ENCODE measurements at regions not wholly inside any gene's neighbourhood (a gene's known extent, or its start where the extent isn't known, plus 50 kb on each side); places are given as distances from the start of the nearest gene placed in this dataset.

- Histone ChIP-seq H3K4me3 (ENCODE audit: insufficient read depth, low read depth, low read length) (no peak overlapping the region), H3K9me3 (ENCODE audit: control insufficient read depth, low read length) (no peaks in the 10 kb centered on the region), H3K4me1 (ENCODE audit: control insufficient read depth, insufficient read depth, low read length) (no peaks in the 10 kb centered on the region), H3K27ac (ENCODE audit: insufficient read depth, low read depth, low read length, poor library complexity, severe bottlenecking) (no peak overlapping the region), H3K27me3 (ENCODE audit: control insufficient read depth, insufficient read depth, low read length, poor library complexity, severe bottlenecking) (no peaks in the 10 kb centered on the region), H3K36me3 (ENCODE audit: control insufficient read depth, insufficient read depth, low read length) (no peaks in the 10 kb centered on the region)
- WGBS, 2 experiments: 47 to 52% methylated on average over 1 of the region's 1 CpG
Observed at GRCh38 chr14:45434221-45434620, 181.2 kb upstream of the MIS18BP1 start.

DNA sequence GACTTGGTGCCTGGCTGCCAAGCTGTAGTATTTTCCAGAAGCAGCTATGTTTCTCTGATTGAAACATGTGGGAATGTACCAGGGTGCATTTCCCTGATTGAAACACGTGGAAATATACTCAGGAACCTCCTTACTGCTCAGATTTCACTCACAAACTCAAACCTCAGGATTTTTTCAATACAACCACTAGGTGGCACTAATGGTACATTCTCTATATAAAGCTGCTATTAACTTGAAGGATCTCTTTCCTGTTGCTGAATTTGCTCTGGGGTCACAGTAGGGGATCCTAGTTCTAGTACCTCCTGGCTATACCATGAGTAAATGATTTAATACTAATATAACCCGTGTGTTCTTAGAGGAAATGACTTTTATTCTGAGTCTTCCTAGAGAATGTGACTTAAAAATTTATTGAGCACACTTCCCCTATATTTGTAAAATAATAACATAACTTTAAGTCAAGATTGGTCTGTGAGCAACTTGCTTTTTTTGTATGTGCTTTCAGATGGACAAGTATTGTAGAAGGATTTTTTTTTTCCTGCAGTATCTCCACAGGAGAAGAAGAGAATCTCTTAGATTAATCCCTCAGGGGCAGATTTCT, 173.8 kb upstream of the MIS18BP1 start:
- Histone ChIP-seq H3K27ac (ENCODE audit: insufficient read depth, low read depth, low read length, poor library complexity, severe bottlenecking) (no peak overlapping the region), H3K4me1 (ENCODE audit: control insufficient read depth, insufficient read depth, low read length) (no peaks in the 10 kb centered on the region), H3K36me3 (ENCODE audit: control insufficient read depth, insufficient read depth, low read length) (no peaks in the 10 kb centered on the region), H3K27me3 (ENCODE audit: control insufficient read depth, insufficient read depth, low read length, poor library complexity, severe bottlenecking) (no peaks in the 10 kb centered on the region), H3K4me3 (ENCODE audit: insufficient read depth, low read depth, low read length) (no peak overlapping the region), H3K9me3 (ENCODE audit: control insufficient read depth, low read length) (no peaks in the 10 kb centered on the region)
- WGBS, 2 experiments: 0% methylated on average over 1 of the region's 2 CpGs

DNA sequence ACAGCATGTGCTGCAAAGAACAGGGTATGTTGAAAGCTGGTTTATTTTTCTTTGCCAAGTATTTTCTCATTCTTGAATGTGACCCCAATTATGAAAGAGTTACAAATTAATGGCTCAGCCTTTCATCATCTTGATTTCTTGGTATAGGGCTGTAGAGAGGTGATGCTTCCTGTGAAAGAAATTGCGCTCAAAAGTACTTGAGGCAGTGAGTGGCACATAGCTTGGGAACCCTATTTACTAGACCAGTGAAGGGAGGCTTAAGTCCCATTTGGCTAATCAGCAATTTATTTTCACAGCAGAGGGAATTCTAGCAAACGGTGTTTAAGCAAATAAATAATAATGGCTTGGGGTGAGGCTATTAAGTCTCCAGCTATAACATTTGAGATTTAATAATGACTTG, 153.9 kb upstream of the MIS18BP1 start:
- Histone ChIP-seq H3K27ac (ENCODE audit: insufficient read depth, low read depth, low read length, poor library complexity, severe bottlenecking) (no peak overlapping the region), H3K36me3 (ENCODE audit: control insufficient read depth, insufficient read depth, low read length) (no peaks in the 10 kb centered on the region), H3K4me1 (ENCODE audit: control insufficient read depth, insufficient read depth, low read length) (no peaks in the 10 kb centered on the region), H3K27me3 (ENCODE audit: control insufficient read depth, insufficient read depth, low read length, poor library complexity, severe bottlenecking) (no peaks in the 10 kb centered on the region), H3K9me3 (ENCODE audit: control insufficient read depth, low read length) (no peaks in the 10 kb centered on the region), H3K4me3 (ENCODE audit: insufficient read depth, low read depth, low read length) (no peak overlapping the region)
- 81 to 100% methylated on average over 1 to 2 of the region's 2 CpGs for WGBS, 2 experiments

DNA sequence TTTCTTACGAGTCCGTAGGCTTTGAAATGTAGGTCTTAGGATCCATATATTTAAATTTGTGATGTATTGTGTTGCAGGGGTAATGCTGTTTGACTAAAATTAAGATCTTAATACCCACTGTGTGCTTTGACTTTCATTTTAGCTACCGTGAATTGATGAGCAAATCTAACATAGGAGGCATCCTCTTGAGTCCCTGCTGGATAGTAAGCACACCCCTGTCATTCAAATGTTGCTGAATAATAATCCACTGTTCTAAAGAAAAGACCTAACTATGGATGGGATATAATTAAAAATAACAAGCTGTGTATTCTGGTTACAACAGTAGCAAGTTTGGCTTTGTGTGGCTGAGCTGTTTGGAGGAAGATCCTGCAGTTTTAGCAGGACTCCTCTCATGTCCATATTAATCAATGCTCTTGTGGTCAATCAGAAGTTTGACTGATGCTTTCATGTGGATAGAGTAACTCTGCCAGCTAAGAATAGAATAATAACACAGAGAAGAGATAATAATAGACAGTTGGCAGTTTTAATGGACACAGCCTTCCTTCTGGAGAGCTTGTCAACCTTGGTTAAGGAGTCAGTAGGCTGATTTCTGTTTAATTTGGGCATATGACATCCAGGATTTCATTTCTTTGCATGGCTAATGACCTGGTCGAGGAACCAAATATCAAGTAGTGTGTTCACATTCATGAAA, 148.1 kb upstream of the MIS18BP1 start:
- Histone ChIP-seq H3K4me3 (ENCODE audit: insufficient read depth, low read depth, low read length) (no peak overlapping the region), H3K4me1 (ENCODE audit: control insufficient read depth, insufficient read depth, low read length) (no peaks in the 10 kb centered on the region), H3K9me3 (ENCODE audit: control insufficient read depth, low read length) (no peaks in the 10 kb centered on the region), H3K27me3 (ENCODE audit: control insufficient read depth, insufficient read depth, low read length, poor library complexity, severe bottlenecking) (no peaks in the 10 kb centered on the region), H3K27ac (ENCODE audit: insufficient read depth, low read depth, low read length, poor library complexity, severe bottlenecking) (no peak overlapping the region), H3K36me3 (ENCODE audit: control insufficient read depth, insufficient read depth, low read length) (no peaks in the 10 kb centered on the region)
- 29 to 36% methylated on average over 4 of the region's 4 CpGs for WGBS, 2 experiments

DNA sequence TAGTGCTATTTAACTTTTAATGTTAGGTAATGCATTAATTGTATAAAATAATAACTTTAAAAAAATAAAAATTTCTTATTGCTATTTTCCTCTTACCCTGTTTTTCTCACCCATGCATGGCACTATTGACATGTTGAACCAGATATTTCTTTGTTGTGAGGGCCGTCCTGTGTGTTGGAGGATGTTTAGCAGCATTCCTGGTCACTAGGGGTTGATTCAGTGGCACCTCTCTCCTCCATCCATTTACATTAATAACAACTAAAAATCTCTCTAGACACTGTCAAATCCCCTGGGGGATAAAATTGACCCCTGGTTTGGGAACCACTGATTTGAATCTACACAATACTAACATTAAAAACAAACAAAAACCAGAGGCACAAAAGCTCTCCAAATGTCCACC, 147.5 kb upstream of the MIS18BP1 start:
- H3K4me1 ChIP-seq (ENCODE audit: control insufficient read depth, insufficient read depth, low read length): no peaks in the 10 kb centered on the region
- no peak overlapping the region for H3K4me3 ChIP-seq (ENCODE audit: insufficient read depth, low read depth, low read length)
- no peaks in the 10 kb centered on the region for H3K36me3 ChIP-seq (ENCODE audit: control insufficient read depth, insufficient read depth, low read length)
- H3K27ac ChIP-seq (ENCODE audit: insufficient read depth, low read depth, low read length, poor library complexity, severe bottlenecking): no peak overlapping the region
- no peaks in the 10 kb centered on the region for H3K9me3 ChIP-seq (ENCODE audit: control insufficient read depth, low read length)
- 60% methylated on average over 1 of the region's 1 CpG; no CpG with 5 or more reads in 1 of the 2 experiments for WGBS, 2 experiments
- H3K27me3 ChIP-seq (ENCODE audit: control insufficient read depth, insufficient read depth, low read length, poor library complexity, severe bottlenecking): no peaks in the 10 kb centered on the region

GRCh38 chr14:45381091-45381490, 128.1 kb upstream of the MIS18BP1 start:
- Histone ChIP-seq H3K4me1 (ENCODE audit: control insufficient read depth, insufficient read depth, low read length) (no peaks in the 10 kb centered on the region), H3K27me3 (ENCODE audit: control insufficient read depth, insufficient read depth, low read length, poor library complexity, severe bottlenecking) (no peaks in the 10 kb centered on the region), H3K36me3 (ENCODE audit: control insufficient read depth, insufficient read depth, low read length) (no peaks in the 10 kb centered on the region), H3K9me3 (ENCODE audit: control insufficient read depth, low read length) (no peaks in the 10 kb centered on the region), H3K4me3 (ENCODE audit: insufficient read depth, low read depth, low read length) (no peak overlapping the region), H3K27ac (ENCODE audit: insufficient read depth, low read depth, low read length, poor library complexity, severe bottlenecking) (no peak overlapping the region)
- 69 to 72% methylated on average over 2 of the region's 2 CpGs for WGBS, 2 experiments

GRCh38 chr14:45377166-45377565, 124.2 kb upstream of the MIS18BP1 start:
- no peaks in the 10 kb centered on the region for H3K27me3 ChIP-seq (ENCODE audit: control insufficient read depth, insufficient read depth, low read length, poor library complexity, severe bottlenecking)
- H3K4me1 ChIP-seq (ENCODE audit: control insufficient read depth, insufficient read depth, low read length): no peaks in the 10 kb centered on the region
- H3K36me3 ChIP-seq (ENCODE audit: control insufficient read depth, insufficient read depth, low read length): no peaks in the 10 kb centered on the region
- H3K4me3 ChIP-seq (ENCODE audit: insufficient read depth, low read depth, low read length): no peak overlapping the region
- WGBS, 2 experiments: 92 to 100% methylated on average over 2 of the region's 2 CpGs
- H3K27ac ChIP-seq (ENCODE audit: insufficient read depth, low read depth, low read length, poor library complexity, severe bottlenecking): no peak overlapping the region
- no peaks in the 10 kb centered on the region for H3K9me3 ChIP-seq (ENCODE audit: control insufficient read depth, low read length)

- no peak overlapping the region for H3K27ac ChIP-seq (ENCODE audit: insufficient read depth, low read depth, low read length, poor library complexity, severe bottlenecking)
- H3K4me3 ChIP-seq (ENCODE audit: insufficient read depth, low read depth, low read length): no peak overlapping the region
- no peaks in the 10 kb centered on the region for H3K4me1 ChIP-seq (ENCODE audit: control insufficient read depth, insufficient read depth, low read length)
- WGBS, 2 experiments: 59 to 70% methylated on average over 2 of the region's 2 CpGs
- no peaks in the 10 kb centered on the region for H3K27me3 ChIP-seq (ENCODE audit: control insufficient read depth, insufficient read depth, low read length, poor library complexity, severe bottlenecking)
- H3K9me3 ChIP-seq (ENCODE audit: control insufficient read depth, low read length): no peaks in the 10 kb centered on the region
- H3K36me3 ChIP-seq (ENCODE audit: control insufficient read depth, insufficient read depth, low read length): no peaks in the 10 kb centered on the region
Observed at GRCh38 chr14:45373877-45374276, 120.9 kb upstream of the MIS18BP1 start.

DNA sequence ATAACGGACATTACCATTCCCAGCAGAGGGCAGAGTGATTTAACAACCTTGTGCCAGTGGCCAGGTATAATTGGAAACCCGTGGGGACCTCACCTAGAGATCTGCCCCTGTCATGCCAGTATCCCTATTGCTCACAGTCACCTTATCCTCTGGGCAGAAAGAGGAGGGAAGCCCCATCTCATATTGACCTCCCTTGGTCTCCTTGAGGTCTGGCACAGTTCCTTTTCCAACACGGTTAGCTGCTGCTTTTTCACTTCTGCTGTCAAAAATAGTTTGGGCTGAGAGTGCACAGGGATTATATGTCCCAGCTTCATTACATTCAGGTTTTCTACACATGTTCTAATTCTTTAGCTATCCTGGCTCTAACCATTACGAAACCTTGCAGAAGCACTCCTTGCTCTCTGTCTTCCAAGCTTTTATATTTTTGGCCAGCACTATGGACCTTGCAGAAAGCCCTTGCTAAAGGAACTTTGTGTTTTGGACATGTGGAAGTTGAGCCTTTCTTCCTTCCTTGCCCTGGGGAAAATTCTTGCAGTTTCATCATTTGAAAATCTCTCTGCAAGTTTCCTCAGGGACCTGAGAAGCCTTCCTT, 111.7 kb upstream of the MIS18BP1 start:
- WGBS, 2 experiments: 81 to 88% methylated on average over 4 of the region's 4 CpGs

GRCh38 chr14:45362505-45362904, 109.5 kb upstream of the MIS18BP1 start:
- Histone ChIP-seq H3K4me1 (ENCODE audit: control insufficient read depth, insufficient read depth, low read length) (no peaks in the 10 kb centered on the region), H3K27me3 (ENCODE audit: control insufficient read depth, insufficient read depth, low read length, poor library complexity, severe bottlenecking) (no peaks in the 10 kb centered on the region), H3K9me3 (ENCODE audit: control insufficient read depth, low read length) (no peaks in the 10 kb centered on the region), H3K36me3 (ENCODE audit: control insufficient read depth, insufficient read depth, low read length) (no peaks in the 10 kb centered on the region), H3K4me3 (ENCODE audit: insufficient read depth, low read depth, low read length) (no peak overlapping the region), H3K27ac (ENCODE audit: insufficient read depth, low read depth, low read length, poor library complexity, severe bottlenecking) (no peak overlapping the region)
- WGBS, 2 experiments: 100% methylated on average over 1 of the region's 1 CpG; no CpG with 5 or more reads in 1 of the 2 experiments

More for the DNA sequence above, 111.7 kb upstream of the MIS18BP1 start:
- H3K4me3 ChIP-seq (ENCODE audit: insufficient read depth, low read depth, low read length): no peak overlapping the region
- no peaks in the 10 kb centered on the region for H3K36me3 ChIP-seq (ENCODE audit: control insufficient read depth, insufficient read depth, low read length)
- H3K27me3 ChIP-seq (ENCODE audit: control insufficient read depth, insufficient read depth, low read length, poor library complexity, severe bottlenecking): no peaks in the 10 kb centered on the region
- H3K4me1 ChIP-seq (ENCODE audit: control insufficient read depth, insufficient read depth, low read length): no peaks in the 10 kb centered on the region
- no peaks in the 10 kb centered on the region for H3K9me3 ChIP-seq (ENCODE audit: control insufficient read depth, low read length)
- no peak overlapping the region for H3K27ac ChIP-seq (ENCODE audit: insufficient read depth, low read depth, low read length, poor library complexity, severe bottlenecking)
